H1 (cell line): ENCODE measurements at regions not wholly inside any gene's neighbourhood (a gene's known extent, or its start where the extent isn't known, plus 50 kb on each side); places are given as distances from the start of the nearest gene placed in this dataset.

Experiments
- CTCF ChIA-PET: fragments of 300-600 bp; sonication (Branson Sonifier 250); formaldehyde crosslinking; loops from one replicate; lab custom pipeline; 2021; ENCODE audit not compliant: partially characterized antibody; lab: Charles Lee
- POLR2A ChIA-PET: fragments of 300-600 bp; sonication (Branson Sonifier 250); formaldehyde crosslinking; loops from one replicate; lab custom pipeline; 2021; ENCODE audit warnings: inconsistent platforms; ENCODE audit not compliant: partially characterized antibody; lab: Charles Lee
- DNase-seq, 2 experiments: peaks; one replicate each; pipeline versions ENCODE4 v3.0.0 to v3.0.0-alpha.2; 2010 to 2022; ENCODE audit warnings: low spot score in 2 of 2, low read depth in 1 of 2, mixed read lengths in 1 of 2
- FAIRE-seq: peaks from 2 replicates; lab custom pipeline; 2011; peaks lifted over from hg19 to GRCh38; lab: Jason Lieb, UNC
- H2AFZ ChIP-seq: 2 replicates; pipeline ENCODE4 v1.8.1; 2012; ENCODE audit warnings: low read length, inconsistent platforms
- H2AK5ac ChIP-seq: 2 replicates; pipeline ENCODE4 v1.6.1; 2013; ENCODE audit warnings: low read depth, low read length
- H2BK120ac ChIP-seq: replicated peaks from 2 replicates; pipeline ENCODE3; 2013; ENCODE audit warnings: low read depth, low read length, inconsistent platforms
- H2BK12ac ChIP-seq: 2 replicates; pipeline ENCODE4 v1.6.1; 2013; ENCODE audit warnings: low read depth, low read length
- H2BK15ac ChIP-seq: 2 replicates; pipeline ENCODE4 v1.6.1; 2013; ENCODE audit warnings: low read length
- H2BK20ac ChIP-seq: 2 replicates; pipeline ENCODE4 v1.6.1; 2013; ENCODE audit warnings: low read length
- H2BK5ac ChIP-seq: 2 replicates; pipeline ENCODE4 v1.6.1; 2013; ENCODE audit warnings: low read depth, low read length
- H3K14ac ChIP-seq: 2 replicates; pipeline ENCODE4 v1.6.1; 2013; ENCODE audit warnings: inconsistent platforms; ENCODE audit not compliant: insufficient read length
- H3K18ac ChIP-seq: 2 replicates; pipeline ENCODE4 v1.6.1; 2013; ENCODE audit warnings: low read length; ENCODE audit errors: extremely low read depth
- H3K23ac ChIP-seq: 2 replicates; pipeline ENCODE4 v1.6.1; 2013; ENCODE audit warnings: inconsistent platforms; ENCODE audit not compliant: insufficient read length
- H3K23me2 ChIP-seq: 2 replicates; pipeline ENCODE4 v1.6.1; 2013; ENCODE audit warnings: low read depth, low read length
- H3K27ac ChIP-seq: 2 replicates; pipeline ENCODE4 v1.6.1; 2011; ENCODE audit warnings: low read depth, low read length, inconsistent platforms
- H3K27me3 ChIP-seq, 4 experiments: replicated peaks in 1 of 4; 1 replicate in 1 of 4; 2 replicates in 3 of 4; pipeline versions ENCODE4 v1.6.1 to v1.8.1; 2011 to 2013; ENCODE audit warnings: low read length in 3 of 4, mild to moderate bottlenecking in 3 of 4, inconsistent platforms in 2 of 4, mixed read lengths in 2 of 4, moderate library complexity in 1 of 4; ENCODE audit not compliant: control insufficient read depth in 3 of 4, insufficient read depth in 3 of 4; ENCODE audit errors: extremely low read depth in 1 of 4
- H3K36me3 ChIP-seq, 4 experiments: 2 replicates each; pipeline versions ENCODE4 v1.6.1 to v1.8.1; 2011 to 2013; ENCODE audit warnings: mild to moderate bottlenecking in 4 of 4, low read length in 3 of 4, moderate library complexity in 2 of 4, control low read depth in 1 of 4, inconsistent platforms in 1 of 4; ENCODE audit not compliant: insufficient read depth in 4 of 4, control insufficient read depth in 2 of 4
- H3K4ac ChIP-seq: replicated peaks from 2 replicates; pipeline ENCODE3; 2013; ENCODE audit warnings: low read length, low read depth, mixed read lengths, inconsistent platforms; ENCODE audit not compliant: insufficient read length
- H3K4me1 ChIP-seq, 4 experiments: replicated peaks in 1 of 4; 1 replicate in 1 of 4; 2 replicates in 3 of 4; pipeline versions ENCODE4 v1.6.1 to v1.8.1; 2011 to 2013; ENCODE audit warnings: low read length in 3 of 4, inconsistent platforms in 2 of 4, mixed read lengths in 1 of 4; ENCODE audit not compliant: insufficient read depth in 4 of 4, control insufficient read depth in 3 of 4
- H3K4me2 ChIP-seq, 2 experiments: 2 replicates each; pipeline versions ENCODE4 v1.6.1 to v1.8.1; 2011 to 2013; ENCODE audit warnings: low read depth in 2 of 2, low read length in 2 of 2, control low read depth in 1 of 2, inconsistent platforms in 1 of 2, mild to moderate bottlenecking in 1 of 2; ENCODE audit not compliant: insufficient read depth in 1 of 2
- H3K4me3 ChIP-seq, 4 experiments: fragments of 200-600, 300-600 bp in 1 of 4; sonication (generic), shearing (Covaris generic), sonication (Bioruptor Twin) in 1 of 4; 2 replicates each; pipeline versions ENCODE4 v1.5.1 to v1.8.1; 2011 to 2016; ENCODE audit warnings: low read length in 4 of 4, low read depth in 3 of 4, control low read depth in 2 of 4, inconsistent platforms in 2 of 4, mild to moderate bottlenecking in 2 of 4, mixed read lengths in 1 of 4, moderate library complexity in 1 of 4; ENCODE audit not compliant: insufficient read depth in 2 of 4; ENCODE audit errors: extremely low read depth in 1 of 4
- H3K56ac ChIP-seq: replicated peaks from 2 replicates; pipeline ENCODE3; 2013; ENCODE audit warnings: low read depth, mild to moderate bottlenecking, mixed read lengths, low read length, inconsistent platforms; ENCODE audit not compliant: insufficient read length
- H3K79me1 ChIP-seq: 2 replicates; pipeline ENCODE4 v1.6.1; 2013; ENCODE audit warnings: low read depth, low read length, control low read depth
- H3K79me2 ChIP-seq, 2 experiments: 2 replicates each; pipeline versions ENCODE4 v1.6.1 to v1.8.1; 2012 to 2013; ENCODE audit warnings: low read length in 2 of 2, mild to moderate bottlenecking in 2 of 2, inconsistent platforms in 1 of 2; ENCODE audit not compliant: insufficient read depth in 2 of 2, control insufficient read depth in 1 of 2
- H3K9ac ChIP-seq, 4 experiments: replicated peaks in 1 of 4; 1 replicate in 1 of 4; 2 replicates in 3 of 4; pipeline versions ENCODE4 v1.6.1 to v1.8.1; 2011 to 2013; ENCODE audit warnings: low read depth in 3 of 4, low read length in 3 of 4, control low read depth in 2 of 4, mild to moderate bottlenecking in 2 of 4, moderate library complexity in 2 of 4, inconsistent platforms in 1 of 4; ENCODE audit errors: extremely low read depth in 1 of 4
- H3K9me3 ChIP-seq, 2 experiments: 2 replicates each; pipeline versions ENCODE4 v1.6.1 to v1.8.1; 2012 to 2013; ENCODE audit warnings: mild to moderate bottlenecking in 2 of 2, moderate library complexity in 2 of 2, control low read depth in 1 of 2, inconsistent platforms in 1 of 2, low read depth in 1 of 2, low read length in 1 of 2, mixed read lengths in 1 of 2; ENCODE audit not compliant: insufficient read depth in 2 of 2
- H4K20me1 ChIP-seq, 2 experiments: replicated peaks in 1 of 2; 2 replicates each; pipeline versions ENCODE3 to v1.8.1; 2011 to 2013; ENCODE audit warnings: inconsistent platforms in 2 of 2, low read length in 2 of 2, mild to moderate bottlenecking in 1 of 2; ENCODE audit not compliant: insufficient read depth in 2 of 2, control insufficient read depth in 1 of 2
- H4K5ac ChIP-seq: 2 replicates; pipeline ENCODE4 v1.6.1; 2013; ENCODE audit warnings: low read length, low read depth, mixed read lengths, inconsistent platforms; ENCODE audit not compliant: insufficient read length
- H4K8ac ChIP-seq: 2 replicates; pipeline ENCODE4 v1.8.0; 2013; ENCODE audit warnings: mild to moderate bottlenecking, moderate library complexity, low read length, inconsistent platforms; ENCODE audit not compliant: insufficient read depth; ENCODE audit errors: extremely low read depth
- H4K91ac ChIP-seq: replicated peaks from 2 replicates; pipeline ENCODE3; 2013; ENCODE audit warnings: low read length, mixed read lengths, inconsistent platforms; ENCODE audit not compliant: insufficient read length
- CHD1 ChIP-seq: IDR thresholded peaks from 2 replicates; pipeline ENCODE4 v1.6.1; 2012; ENCODE audit warnings: low read depth, low read length, improper control_type of control experiment
- CREB1 ChIP-seq: IDR thresholded peaks from 2 replicates; pipeline ENCODE4 v1.6.1; 2012; ENCODE audit warnings: inconsistent platforms
- HDAC6 ChIP-seq: IDR thresholded peaks from one replicate; pipeline ENCODE4 v1.7.1; 2012; ENCODE audit warnings: low read depth, mild to moderate bottlenecking, inconsistent platforms, low read length, moderate library complexity
- JUN ChIP-seq: IDR thresholded peaks from 2 replicates; pipeline ENCODE4 v1.6.1; 2011; ENCODE audit warnings: low read depth, mild to moderate bottlenecking, improper control_type of control experiment, low read length
- SIX5 ChIP-seq: IDR thresholded peaks from 2 replicates; pipeline ENCODE4 v1.6.1; 2011; ENCODE audit warnings: mild to moderate bottlenecking, low read depth, low read length
- TEAD4 ChIP-seq: IDR thresholded peaks from 2 replicates; pipeline ENCODE4 v1.6.1; 2012; ENCODE audit warnings: low read depth, low read length, inconsistent platforms, mixed read lengths
- WGBS, 2 experiments: shearing (Covaris generic) in 1 of 2; methylation state at CpG; one replicate each; pipeline versions ENCODE4 v1.1.6 to v1.1.7; 2013 to 2015; ENCODE audit warnings: low lambda C conversion rate in 2 of 2, mixed read lengths in 2 of 2, inconsistent platforms in 1 of 2, low coverage in 1 of 2, missing lambda C conversion rate in 1 of 2; ENCODE audit not compliant: insufficient replicate concordance in 2 of 2, insufficient coverage in 1 of 2, insufficient read length in 1 of 2; ENCODE audit errors: extremely low coverage in 1 of 2, missing lambda C conversion rate in 1 of 2; 5-methylcytosine and 5-hydroxymethylcytosine counted together

- no peak overlapping the region for H2BK12ac ChIP-seq
- H2BK5ac ChIP-seq, result no peak overlapping the region
- no peak overlapping the region for H3K9ac ChIP-seq
- H4K8ac ChIP-seq, result no peak overlapping the region
- DNase-seq (no peak), FAIRE-seq (no peak)
- H2AFZ ChIP-seq, result no peak overlapping the region
- no peak overlapping the region for H3K18ac ChIP-seq
- H2AK5ac ChIP-seq, result no peak overlapping the region
- no peaks in the 10 kb centered on the region for H3K79me2 ChIP-seq
- H3K14ac ChIP-seq, result no peak overlapping the region
- H3K4me1 ChIP-seq, result no peaks in the 10 kb centered on the region
- H3K9me3 ChIP-seq, result no peaks in the 10 kb centered on the region
- no peak overlapping the region for H4K91ac ChIP-seq
- H3K4ac ChIP-seq, result no peak overlapping the region
- no peaks in the 10 kb centered on the region for H3K79me1 ChIP-seq
- H4K5ac ChIP-seq, result no peak overlapping the region
- no peaks in the 10 kb centered on the region for H3K27me3 ChIP-seq
- no peaks in the 10 kb centered on the region for H3K23me2 ChIP-seq
- H2BK20ac ChIP-seq, result no peak overlapping the region
- no peak overlapping the region for H3K23ac ChIP-seq
- no peak overlapping the region for H3K56ac ChIP-seq
- H3K4me3 ChIP-seq, result no peak overlapping the region
- no peak overlapping the region for H3K27ac ChIP-seq
- no peak overlapping the region for H2BK120ac ChIP-seq
- H2BK15ac ChIP-seq, result no peak overlapping the region
- no peak for TF ChIP-seq CHD1
- no peak for TF ChIP-seq SIX5
- TF ChIP-seq TEAD4, result no peak
- TF ChIP-seq HDAC6, result no peak
- no peak for TF ChIP-seq JUN
- no peak for TF ChIP-seq CREB1
- no peaks in the 10 kb centered on the region for H4K20me1 ChIP-seq
- WGBS, 2 experiments, result 97% methylated on average over 3 of the region's 3 CpGs; no CpG with 5 or more reads in 1 of the 2 experiments
- H3K4me2 ChIP-seq, result no peak overlapping the region
- no peaks in the 10 kb centered on the region; a peak in 1 of 8 replicates for H3K36me3 ChIP-seq
- ChIA-PET CTCF (no interaction called here), POLR2A (no interaction called here)
Measured at GRCh38 chr13:87953381-87953780, 282.2 kb downstream of the SLITRK5 start.
